Neural cell (in vitro differentiated cells): ENCODE measurements at regions not wholly inside any gene's neighbourhood (a gene's known extent, or its start where the extent isn't known, plus 50 kb on each side); places are given as distances from the start of the nearest gene placed in this dataset.

Experiments
- H2AFZ ChIP-seq: fragments of 200-600, 300-800 bp; sonication (generic), shearing (Covaris generic); 2 replicates; pipeline ENCODE4 v1.6.0; 2014; ENCODE audit warnings: low read depth, mild to moderate bottlenecking, antibody characterized with exemption, low read length, moderate library complexity
- H3F3A ChIP-seq: fragments of 200-600 bp; shearing (Covaris generic); 2 replicates; pipeline ENCODE4 v1.6.1; 2016; ENCODE audit warnings: mild to moderate bottlenecking, moderate library complexity, mixed read lengths, antibody characterized with exemption, low read length; ENCODE audit not compliant: insufficient read depth, poor library complexity, severe bottlenecking
- H3K27ac ChIP-seq: fragments of 200-600, 300-800 bp; sonication (generic), shearing (Covaris generic); 2 replicates; pipeline ENCODE4 v1.5.1; 2014; ENCODE audit warnings: mild to moderate bottlenecking, low read length, moderate library complexity
- H3K27me3 ChIP-seq: fragments of 300-800, 200-600 bp; sonication (generic), shearing (Covaris generic); 2 replicates; pipeline ENCODE4 v1.6.0; 2014; ENCODE audit warnings: mild to moderate bottlenecking, low read depth, low read length, moderate library complexity; ENCODE audit not compliant: insufficient read depth
- H3K36me3 ChIP-seq: fragments of 300-800, 200-600 bp; sonication (generic), shearing (Covaris generic); 2 replicates; pipeline ENCODE4 v1.5.1; 2014; ENCODE audit warnings: mild to moderate bottlenecking, antibody characterized with exemption, low read length, moderate library complexity; ENCODE audit not compliant: insufficient read depth
- H3K4me2 ChIP-seq: fragments of 300-800, 200-600 bp; sonication (generic), shearing (Covaris generic); 2 replicates; pipeline ENCODE4 v1.6.0; 2014; ENCODE audit warnings: mild to moderate bottlenecking, low read length
- H3K4me3 ChIP-seq: fragments of 300-800, 200-600 bp; sonication (generic), shearing (Covaris generic); 2 replicates; pipeline ENCODE4 v1.5.1; 2014; ENCODE audit warnings: mild to moderate bottlenecking, low read length, moderate library complexity
- H3K79me2 ChIP-seq: fragments of 200-600 bp; shearing (Covaris generic); replicated peaks from 2 replicates; pipeline ENCODE4 v1.6.0; 2014; ENCODE audit warnings: mild to moderate bottlenecking, low read length, moderate library complexity; ENCODE audit not compliant: insufficient read depth
- H3K9ac ChIP-seq: fragments of 300-800, 200-600 bp; sonication (generic), shearing (Covaris generic); 2 replicates; pipeline ENCODE4 v1.6.1; 2016; ENCODE audit warnings: mild to moderate bottlenecking, low read length, mixed read lengths
- H3K9me2 ChIP-seq: fragments of 200-600 bp; shearing (Covaris generic); 2 replicates; pipeline ENCODE4 v1.6.1; 2016; ENCODE audit warnings: mild to moderate bottlenecking, low read length, mixed read lengths; ENCODE audit not compliant: insufficient read depth
- H3K9me3 ChIP-seq: fragments of 200-600, 300-800 bp; sonication (generic), shearing (Covaris generic); 2 replicates; pipeline ENCODE4 v1.6.1; 2016; ENCODE audit warnings: mild to moderate bottlenecking, mixed run types, low read length, moderate library complexity, mixed read lengths
- H4K20me1 ChIP-seq: fragments of 200-600 bp; shearing (Covaris generic); 2 replicates; pipeline ENCODE4 v1.6.1; 2016; ENCODE audit warnings: mild to moderate bottlenecking, mixed run types; ENCODE audit not compliant: insufficient read depth
- EP300 ChIP-seq: fragments of 450-650 bp; conservative IDR thresholded peaks from 2 replicates; pipeline ENCODE4 v1.6.1; 2014; ENCODE audit warnings: antibody characterized with exemption, mild to moderate bottlenecking, moderate library complexity; ENCODE audit not compliant: poor library complexity, severe bottlenecking
- EZH2 ChIP-seq: fragments of 200-600, 300-800 bp; shearing (Covaris generic), sonication (generic); IDR thresholded peaks from 2 replicates; pipeline ENCODE4 v1.6.1; 2014; ENCODE audit warnings: antibody characterized with exemption, low read length, borderline replicate concordance, mild to moderate bottlenecking; ENCODE audit not compliant: insufficient read depth, poor library complexity, severe bottlenecking
- MXI1 ChIP-seq: fragments of 450-650 bp; conservative IDR thresholded peaks from 2 replicates; pipeline ENCODE4 v1.6.1; 2014; ENCODE audit warnings: antibody characterized with exemption, mild to moderate bottlenecking; ENCODE audit not compliant: poor library complexity, severe bottlenecking
- POLR2AphosphoS5 ChIP-seq: IDR thresholded peaks from 2 replicates; pipeline ENCODE4 v1.6.1; 2012
- RAD21 ChIP-seq: fragments of 450-650 bp; conservative IDR thresholded peaks from 2 replicates; pipeline ENCODE4 v1.6.1; 2014; ENCODE audit warnings: antibody characterized with exemption, mild to moderate bottlenecking, moderate library complexity
- SMC3 ChIP-seq: fragments of 450-650 bp; conservative IDR thresholded peaks from 2 replicates; pipeline ENCODE4 v1.6.1; 2014; ENCODE audit warnings: antibody characterized with exemption, mild to moderate bottlenecking, moderate library complexity; ENCODE audit not compliant: poor library complexity
- TAF1 ChIP-seq: IDR thresholded peaks from 2 replicates; pipeline ENCODE4 v1.6.1; 2012; ENCODE audit warnings: low read depth
- TF ChIP-seq, protein P1 (sequence below): fragments of 450-650 bp; IDR thresholded peaks from 2 replicates; pipeline ENCODE4 v1.5.1; 2014; ENCODE audit warnings: antibody characterized with exemption, mild to moderate bottlenecking, moderate library complexity; ENCODE audit not compliant: poor library complexity, severe bottlenecking
- TF ChIP-seq, protein P2 (sequence below): IDR thresholded peaks from 2 replicates; pipeline ENCODE4 v1.6.1; 2012; ENCODE audit warnings: borderline replicate concordance

DNA sequence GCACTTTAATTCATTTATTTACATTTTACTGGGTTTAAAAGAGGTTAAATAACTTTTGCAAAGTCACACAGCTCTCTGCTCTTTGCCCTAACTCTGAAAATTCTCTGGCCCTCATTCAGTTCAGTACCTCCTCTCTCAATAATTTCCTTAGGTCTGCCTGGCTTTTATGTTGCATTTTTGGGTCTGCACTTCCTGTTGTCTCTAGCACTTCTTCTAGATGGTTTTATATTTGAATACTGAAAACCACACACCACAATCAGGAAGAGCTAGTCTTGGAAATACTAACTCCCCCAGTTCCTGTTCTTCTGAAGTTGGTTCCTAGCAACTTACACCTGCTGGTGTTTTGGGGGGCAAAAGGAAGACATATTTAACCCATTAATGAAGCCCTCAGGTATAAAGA lies 577.9 kb downstream of the HS3ST4 start:
- Histone ChIP-seq H3K9me3 (no peaks in the 10 kb centered on the region), H3K9me2 (no peaks in the 10 kb centered on the region)
- TF ChIP-seq EP300, result no peak
- TF ChIP-seq, protein P1, sequence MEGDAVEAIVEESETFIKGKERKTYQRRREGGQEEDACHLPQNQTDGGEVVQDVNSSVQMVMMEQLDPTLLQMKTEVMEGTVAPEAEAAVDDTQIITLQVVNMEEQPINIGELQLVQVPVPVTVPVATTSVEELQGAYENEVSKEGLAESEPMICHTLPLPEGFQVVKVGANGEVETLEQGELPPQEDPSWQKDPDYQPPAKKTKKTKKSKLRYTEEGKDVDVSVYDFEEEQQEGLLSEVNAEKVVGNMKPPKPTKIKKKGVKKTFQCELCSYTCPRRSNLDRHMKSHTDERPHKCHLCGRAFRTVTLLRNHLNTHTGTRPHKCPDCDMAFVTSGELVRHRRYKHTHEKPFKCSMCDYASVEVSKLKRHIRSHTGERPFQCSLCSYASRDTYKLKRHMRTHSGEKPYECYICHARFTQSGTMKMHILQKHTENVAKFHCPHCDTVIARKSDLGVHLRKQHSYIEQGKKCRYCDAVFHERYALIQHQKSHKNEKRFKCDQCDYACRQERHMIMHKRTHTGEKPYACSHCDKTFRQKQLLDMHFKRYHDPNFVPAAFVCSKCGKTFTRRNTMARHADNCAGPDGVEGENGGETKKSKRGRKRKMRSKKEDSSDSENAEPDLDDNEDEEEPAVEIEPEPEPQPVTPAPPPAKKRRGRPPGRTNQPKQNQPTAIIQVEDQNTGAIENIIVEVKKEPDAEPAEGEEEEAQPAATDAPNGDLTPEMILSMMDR, result no peak
- no peak for TF ChIP-seq EZH2
- no peak for TF ChIP-seq MXI1
- TF ChIP-seq, protein P2, sequence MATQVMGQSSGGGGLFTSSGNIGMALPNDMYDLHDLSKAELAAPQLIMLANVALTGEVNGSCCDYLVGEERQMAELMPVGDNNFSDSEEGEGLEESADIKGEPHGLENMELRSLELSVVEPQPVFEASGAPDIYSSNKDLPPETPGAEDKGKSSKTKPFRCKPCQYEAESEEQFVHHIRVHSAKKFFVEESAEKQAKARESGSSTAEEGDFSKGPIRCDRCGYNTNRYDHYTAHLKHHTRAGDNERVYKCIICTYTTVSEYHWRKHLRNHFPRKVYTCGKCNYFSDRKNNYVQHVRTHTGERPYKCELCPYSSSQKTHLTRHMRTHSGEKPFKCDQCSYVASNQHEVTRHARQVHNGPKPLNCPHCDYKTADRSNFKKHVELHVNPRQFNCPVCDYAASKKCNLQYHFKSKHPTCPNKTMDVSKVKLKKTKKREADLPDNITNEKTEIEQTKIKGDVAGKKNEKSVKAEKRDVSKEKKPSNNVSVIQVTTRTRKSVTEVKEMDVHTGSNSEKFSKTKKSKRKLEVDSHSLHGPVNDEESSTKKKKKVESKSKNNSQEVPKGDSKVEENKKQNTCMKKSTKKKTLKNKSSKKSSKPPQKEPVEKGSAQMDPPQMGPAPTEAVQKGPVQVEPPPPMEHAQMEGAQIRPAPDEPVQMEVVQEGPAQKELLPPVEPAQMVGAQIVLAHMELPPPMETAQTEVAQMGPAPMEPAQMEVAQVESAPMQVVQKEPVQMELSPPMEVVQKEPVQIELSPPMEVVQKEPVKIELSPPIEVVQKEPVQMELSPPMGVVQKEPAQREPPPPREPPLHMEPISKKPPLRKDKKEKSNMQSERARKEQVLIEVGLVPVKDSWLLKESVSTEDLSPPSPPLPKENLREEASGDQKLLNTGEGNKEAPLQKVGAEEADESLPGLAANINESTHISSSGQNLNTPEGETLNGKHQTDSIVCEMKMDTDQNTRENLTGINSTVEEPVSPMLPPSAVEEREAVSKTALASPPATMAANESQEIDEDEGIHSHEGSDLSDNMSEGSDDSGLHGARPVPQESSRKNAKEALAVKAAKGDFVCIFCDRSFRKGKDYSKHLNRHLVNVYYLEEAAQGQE, result no peak
- no peak for TF ChIP-seq TAF1
- no peak for TF ChIP-seq SMC3
- TF ChIP-seq RAD21, result no peak
- no peak for TF ChIP-seq POLR2AphosphoS5

DNA sequence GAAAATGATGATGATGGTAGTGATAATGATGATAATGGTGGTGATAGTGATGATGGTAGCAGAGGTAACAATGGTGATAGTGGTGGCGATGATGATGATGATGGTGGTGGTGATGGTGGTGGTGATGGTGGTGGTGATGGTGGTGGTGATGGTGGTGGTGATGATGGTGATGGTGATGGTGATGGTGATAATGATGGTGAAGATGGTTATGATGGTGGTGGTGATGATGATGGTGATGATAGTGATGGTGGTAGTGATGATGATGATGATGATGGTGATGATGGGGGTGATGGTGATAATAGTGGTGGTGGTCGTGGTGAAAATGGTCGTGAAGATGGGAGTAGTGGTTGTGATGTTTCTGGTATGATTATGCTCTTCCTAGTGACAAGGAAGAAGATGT lies 581.8 kb downstream of the HS3ST4 start:
- no peaks in the 10 kb centered on the region for H3K9me3 ChIP-seq
- H3K27me3 ChIP-seq, result no peaks in the 10 kb centered on the region
- no peaks in the 10 kb centered on the region for H3K9me2 ChIP-seq
- H3K79me2 ChIP-seq, result no peaks in the 10 kb centered on the region
- H2AFZ ChIP-seq, result no peak overlapping the region
- no peaks in the 10 kb centered on the region for H4K20me1 ChIP-seq
- H3K27ac ChIP-seq, result no peak overlapping the region
- no peak overlapping the region for H3K4me3 ChIP-seq
- H3K36me3 ChIP-seq, result no peaks in the 10 kb centered on the region
- H3K4me2 ChIP-seq, result no peak overlapping the region
- no peaks in the 10 kb centered on the region for H3F3A ChIP-seq
- H3K9ac ChIP-seq, result no peak overlapping the region
- TF ChIP-seq, protein P1, result no peak
- TF ChIP-seq RAD21 (no peak), TAF1 (no peak), EP300 (no peak), EZH2 (no peak), POLR2AphosphoS5 (no peak)
- TF ChIP-seq, protein P2, result no peak

More for the DNA sequence above, 577.9 kb downstream of the HS3ST4 start:
- Histone ChIP-seq H3K9ac (no peak overlapping the region), H3K79me2 (no peaks in the 10 kb centered on the region), H3K27ac (no peak overlapping the region), H3F3A (no peaks in the 10 kb centered on the region), H3K4me2 (no peak overlapping the region), H4K20me1 (no peaks in the 10 kb centered on the region), H3K36me3 (no peaks in the 10 kb centered on the region), H3K27me3 (no peaks in the 10 kb centered on the region), H3K4me3 (no peak overlapping the region), H2AFZ (no peak overlapping the region)
